HCT116 (cell line): ENCODE measurements at regions not wholly inside any gene's neighbourhood (a gene's known extent, or its start where the extent isn't known, plus 50 kb on each side); places are given as distances from the start of the nearest gene placed in this dataset.

Experiments used
- ATAC-seq: fragments of 200-7000 bp; cut with Tn5 transposase; 2 replicates; pipeline ENCODE4 v1.9.1; 2020; ENCODE audit warnings: mild to moderate bottlenecking, moderate library complexity
- BruUV-seq: library from RNA; stranded (reverse); fragments of 400-500 nt; replicated peaks from 2 replicates; lab custom pipeline; 2021; lab: Mats Ljungman, UMichigan
- CTCF ChIA-PET: fragments of 300-600 bp; sonication (Branson Sonifier 250); formaldehyde crosslinking; loops from one replicate; lab custom pipeline; 2021; ENCODE audit warnings: antibody characterized with exemption; lab: Charles Lee
- POLR2A ChIA-PET: fragments of 300-600, 350-600 bp; sonication (Branson Sonifier 250); formaldehyde crosslinking; loops from one replicate; lab custom pipeline; 2021; ENCODE audit warnings: antibody characterized with exemption; lab: Charles Lee
- RAD21 ChIA-PET, 2 experiments: fragments of 300-600 bp; sonication (Branson Sonifier 250); formaldehyde crosslinking; loops; one replicate each; lab custom pipeline; 2023; ENCODE audit warnings: low total read pairs in 2 of 2; ENCODE audit not compliant: uncharacterized antibody in 2 of 2, unreplicated experiment in 2 of 2, low non-redundant PET in 1 of 2; lab: Charles Lee
- DNase-seq: peaks from one replicate; pipeline ENCODE4 v3.0.0-alpha.2; 2010; ENCODE audit warnings: low read depth, low spot score
- H2AFZ ChIP-seq: fragments of 200-600 bp; shearing (Covaris generic), sonication (generic); 2 replicates; pipeline ENCODE4 v1.6.1; 2017; ENCODE audit warnings: low read depth, mixed run types, mixed read lengths, antibody characterized with exemption, low read length; ENCODE audit not compliant: poor library complexity, severe bottlenecking
- H3K27ac ChIP-seq: 2 replicates; pipeline ENCODE4 v1.5.1; 2012; ENCODE audit warnings: low read depth, low read length
- H3K27me3 ChIP-seq: fragments of 200-600 bp; sonication (generic); 2 replicates; pipeline ENCODE4 v1.6.1; 2016; ENCODE audit warnings: mixed run types, low read length, mixed read lengths; ENCODE audit not compliant: insufficient read depth
- H3K36me3 ChIP-seq, 2 experiments: fragments of 200-500 bp in 1 of 2; fragments of 200-600 bp in 1 of 2; sonication (Bioruptor generic) in 1 of 2; sonication (generic) in 1 of 2; 2 replicates each; pipeline versions ENCODE4 v1.5.1 to v1.6.1; 2014 to 2016; ENCODE audit warnings: low read length in 2 of 2, inconsistent platforms in 1 of 2, mixed read lengths in 1 of 2, mixed run types in 1 of 2; ENCODE audit not compliant: insufficient read depth in 2 of 2, control insufficient read depth in 1 of 2
- H3K4me1 ChIP-seq, 2 experiments: fragments of 200-600 bp in 1 of 2; sonication (generic) in 1 of 2; 2 replicates each; pipeline versions ENCODE4 v1.5.1 to v1.6.1; 2012 to 2017; ENCODE audit warnings: low read length in 2 of 2, inconsistent platforms in 1 of 2, mild to moderate bottlenecking in 1 of 2, mixed read lengths in 1 of 2, mixed run types in 1 of 2, moderate library complexity in 1 of 2; ENCODE audit not compliant: insufficient read depth in 2 of 2, control insufficient read depth in 1 of 2
- H3K4me2 ChIP-seq: fragments of 200-600 bp; sonication (generic); 2 replicates; pipeline ENCODE4 v1.6.1; 2017; ENCODE audit warnings: mixed run types, low read length, mixed read lengths
- H3K4me3 ChIP-seq, 2 experiments: fragments of 200-600 bp in 1 of 2; sonication (generic) in 1 of 2; replicated peaks in 1 of 2; 2 replicates each; pipeline ENCODE4 v1.5.1; 2011 to 2016; ENCODE audit warnings: low read length in 2 of 2, control low read depth in 1 of 2, low read depth in 1 of 2, mild to moderate bottlenecking in 1 of 2, mixed read lengths in 1 of 2, mixed run types in 1 of 2
- H3K79me2 ChIP-seq: fragments of 200-600 bp; sonication (generic); 2 replicates; pipeline ENCODE4 v1.6.1; 2017; ENCODE audit warnings: mild to moderate bottlenecking, mixed run types, low read length, moderate library complexity, mixed read lengths; ENCODE audit not compliant: insufficient read depth
- H3K9ac ChIP-seq: fragments of 200-600 bp; sonication (generic); 2 replicates; pipeline ENCODE4 v1.6.1; 2016; ENCODE audit warnings: low read length, mixed read lengths
- H3K9me2 ChIP-seq: fragments of 200-600 bp; sonication (generic), shearing (Covaris generic); 2 replicates; pipeline ENCODE4 v1.6.1; 2017; ENCODE audit warnings: mixed run types, mild to moderate bottlenecking, moderate library complexity; ENCODE audit not compliant: insufficient read depth
- H3K9me3 ChIP-seq, 2 experiments: fragments of 200-500 bp in 1 of 2; fragments of 200-600 bp in 1 of 2; sonication (Bioruptor generic) in 1 of 2; sonication (generic) in 1 of 2; 2 replicates each; pipeline ENCODE4 v1.6.1; 2014 to 2017; ENCODE audit warnings: low read length in 2 of 2, mixed read lengths in 2 of 2, inconsistent platforms in 1 of 2, low read depth in 1 of 2, mild to moderate bottlenecking in 1 of 2, mixed run types in 1 of 2, moderate library complexity in 1 of 2; ENCODE audit not compliant: control insufficient read depth in 1 of 2, insufficient read depth in 1 of 2
- H4K20me1 ChIP-seq: fragments of 200-600 bp; sonication (generic), shearing (Covaris generic); 2 replicates; pipeline ENCODE4 v1.6.1; 2017; ENCODE audit warnings: mixed run types, mild to moderate bottlenecking, moderate library complexity; ENCODE audit not compliant: insufficient read depth
- ATF3 ChIP-seq: IDR thresholded peaks from 2 replicates; pipeline ENCODE4 v1.6.1; 2012
- CBX3 ChIP-seq: IDR thresholded peaks from 2 replicates; pipeline ENCODE4 v1.6.1; 2012; ENCODE audit warnings: low read depth
- CEBPB ChIP-seq: IDR thresholded peaks from 2 replicates; pipeline ENCODE4 v1.6.1; 2012; ENCODE audit warnings: low read depth
- CTCF ChIP-seq, 3 experiments: fragments of 200-600 bp in 1 of 3; sonication (generic) in 1 of 3; IDR thresholded peaks in 2 of 3; conservative IDR thresholded peaks in 1 of 3; 2 replicates each; pipeline ENCODE4 v1.5.1; 2012 to 2017; ENCODE audit warnings: low read depth in 2 of 3, low read length in 2 of 3, antibody characterized with exemption in 1 of 3, borderline replicate concordance in 1 of 3, control low read depth in 1 of 3, mild to moderate bottlenecking in 1 of 3, mixed read lengths in 1 of 3, mixed run types in 1 of 3, moderate library complexity in 1 of 3; ENCODE audit not compliant: insufficient read depth in 1 of 3
- EGR1 ChIP-seq: IDR thresholded peaks from 2 replicates; pipeline ENCODE4 v1.6.1; 2012; ENCODE audit warnings: low read depth
- ELF1 ChIP-seq: IDR thresholded peaks from 2 replicates; pipeline ENCODE4 v1.6.1; 2012; ENCODE audit warnings: low read depth, borderline replicate concordance
- EZH2 ChIP-seq: fragments of 200-600 bp; sonication (generic); IDR thresholded peaks from 2 replicates; pipeline ENCODE4 v1.6.1; 2017; ENCODE audit warnings: antibody characterized with exemption, mixed run types
- EZH2phosphoT487 ChIP-seq: fragments of 200-600 bp; IDR thresholded peaks from 2 replicates; pipeline ENCODE4 v1.6.1; 2018; ENCODE audit warnings: antibody characterized with exemption, borderline replicate concordance
- FOSL1 ChIP-seq: IDR thresholded peaks from 2 replicates; pipeline ENCODE4 v1.6.1; 2012; ENCODE audit warnings: low read depth
- JUND ChIP-seq: IDR thresholded peaks from 2 replicates; pipeline ENCODE4 v1.6.1; 2012
- MAX ChIP-seq: IDR thresholded peaks from 2 replicates; pipeline ENCODE4 v1.6.1; 2012
- POLR2A ChIP-seq: IDR thresholded peaks from 2 replicates; pipeline ENCODE4 v1.7.0; 2011; ENCODE audit warnings: borderline replicate concordance; ENCODE audit not compliant: insufficient read depth, insufficient read length; ENCODE audit errors: extremely low read depth
- POLR2AphosphoS5 ChIP-seq: IDR thresholded peaks from 2 replicates; pipeline ENCODE4 v1.6.1; 2011; ENCODE audit warnings: mild to moderate bottlenecking, low read depth, low read length, moderate library complexity
- RAD21 ChIP-seq: IDR thresholded peaks from 2 replicates; pipeline ENCODE4 v1.6.1; 2012; ENCODE audit warnings: low read depth, mild to moderate bottlenecking
- SP1 ChIP-seq: IDR thresholded peaks from 2 replicates; pipeline ENCODE4 v1.6.1; 2012; ENCODE audit warnings: low read depth
- SRF ChIP-seq: IDR thresholded peaks from 2 replicates; pipeline ENCODE4 v1.6.1; 2012; ENCODE audit warnings: low read depth
- YY1 ChIP-seq: IDR thresholded peaks from 2 replicates; pipeline ENCODE4 v1.6.1; 2011; ENCODE audit warnings: low read length, low read depth, moderate library complexity, mild to moderate bottlenecking; ENCODE audit not compliant: insufficient replicate concordance; ENCODE audit errors: extremely low read depth
- ZFX ChIP-seq: fragments of 450-650 bp; IDR thresholded peaks from 2 replicates; pipeline ENCODE4 v1.6.1; 2017
- intact Hi-C: fragments of 100-400 bp; cut with micrococcal nuclease; formaldehyde crosslinking; loops from 2 replicates; pipeline ENCODE4 v1.10.0; 2022

- POLR2A ChIA-PET = no interaction called here
- Histone ChIP-seq H3K4me2 (no peak overlapping the region), H3K9me3 (no peaks in the 10 kb centered on the region), H3K79me2 (no peaks in the 10 kb centered on the region), H3K4me3 (no peak overlapping the region)
- no peak for TF ChIP-seq EZH2
- no peak for TF ChIP-seq SP1
- TF ChIP-seq CEBPB = no peak
- no peak for TF ChIP-seq SRF
- TF ChIP-seq CTCF (IDR thresholded peaks at IDR 0.05 in 2 of 3, conservative IDR thresholded peaks at IDR 0.05 in 1 of 3; ENCODE audit: borderline replicate concordance in 1 of 3, insufficient read depth in 1 of 3, low read depth in 2 of 3, low read length in 2 of 3) = no peak
- TF ChIP-seq RAD21 = no peak
- no peak for TF ChIP-seq EGR1
- no peak for TF ChIP-seq EZH2phosphoT487
- TF ChIP-seq POLR2AphosphoS5 = no peak
- no peak for TF ChIP-seq POLR2A
- no peak for TF ChIP-seq CBX3
- TF ChIP-seq YY1 = no peak
- TF ChIP-seq ATF3 = no peak
- no peak for TF ChIP-seq ELF1
- no peak for TF ChIP-seq FOSL1
- TF ChIP-seq JUND = no peak
- no peak for TF ChIP-seq ZFX
- no peak for TF ChIP-seq MAX
- TF ChIP-seq, all 23 proteins: peak for 0
- DNase-seq = no peak
- intact Hi-C loops = no loop called here
- Histone ChIP-seq H3K9ac (no peak overlapping the region), H3K4me1 (no peaks in the 10 kb centered on the region), H3K36me3 (no peaks in the 10 kb centered on the region), H4K20me1 (no peaks in the 10 kb centered on the region), H3K27me3 (no peaks in the 10 kb centered on the region), H3K9me2 (no peaks in the 10 kb centered on the region), H3K27ac (no peak overlapping the region), H2AFZ (no peak overlapping the region)
- no TSS peak for BruUV-seq
- CTCF ChIA-PET = no interaction called here
- no peak for ATAC-seq
- RAD21 ChIA-PET = no interaction called here
These were observed 98.3 kb downstream of the MEX3B start for GRCh38 chr15:81947548-81947947.
